Muscle of leg (tissue), 3 donors: ENCODE measurements at regions not wholly inside any gene's neighbourhood (a gene's known extent, or its start where the extent isn't known, plus 50 kb on each side); places are given as distances from the start of the nearest gene placed in this dataset.
"Not testable (repeated sequence)": the region's sequence is repeated elsewhere in the genome, so short reads cannot be mapped to it uniquely, and the experiment has no call there.

Source experiments
- DNase-seq: peaks from one replicate; pipeline ENCODE4 v3.0.0; 2013
- H3K27ac ChIP-seq: one replicate; pipeline ENCODE4 v1.5.1; 2013; ENCODE audit warnings: mild to moderate bottlenecking, low read length, control low read depth
- H3K27me3 ChIP-seq: one replicate; pipeline ENCODE4 v1.6.1; 2013; ENCODE audit warnings: low read length; ENCODE audit not compliant: control insufficient read depth, insufficient read depth
- H3K36me3 ChIP-seq: one replicate; pipeline ENCODE4 v1.6.1; 2013; ENCODE audit warnings: low read length; ENCODE audit not compliant: control insufficient read depth, insufficient read depth
- H3K4me1 ChIP-seq: one replicate; pipeline ENCODE4 v1.6.1; 2013; ENCODE audit warnings: low read length; ENCODE audit not compliant: control insufficient read depth, insufficient read depth
- H3K4me3 ChIP-seq: one replicate; pipeline ENCODE4 v1.5.1; 2013; ENCODE audit warnings: low read length, control low read depth
- H3K9me3 ChIP-seq: replicated peaks from 2 replicates; pipeline ENCODE4 v1.6.1; 2013; ENCODE audit warnings: low read depth, low read length; ENCODE audit not compliant: control insufficient read depth
- whole genome bisulfite sequencing: methylation state at CpG from one replicate; pipeline ENCODE4 v1.1.5; 2013; ENCODE audit warnings: missing lambda C conversion rate; ENCODE audit not compliant: insufficient coverage; 5-methylcytosine and 5-hydroxymethylcytosine counted together

DNA sequence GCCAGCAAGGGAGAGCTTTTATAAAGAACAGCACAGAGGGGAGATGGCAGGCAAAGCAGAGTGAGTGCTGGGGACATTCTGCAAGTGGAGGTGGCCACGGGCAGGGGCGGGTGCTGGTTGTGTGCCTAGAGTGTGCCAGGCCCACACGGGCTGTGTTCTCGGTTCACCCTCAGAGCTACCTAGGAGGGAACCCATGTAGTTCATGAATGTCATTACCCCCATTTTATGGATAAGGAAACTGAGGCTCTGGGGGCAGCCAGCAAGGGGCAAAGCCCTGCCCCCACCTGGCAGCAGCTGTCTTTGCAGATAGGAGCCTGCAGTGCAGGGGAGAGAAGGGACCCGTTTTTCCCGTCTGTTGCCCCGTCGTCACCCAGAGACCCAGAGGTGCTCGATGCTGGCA, 85.2 kb upstream of the NCOR2 start:
- Histone ChIP-seq H3K27ac (peak overlapping the region; percentile 75), H3K4me1 (peaks cover 65% of the 10 kb centered on the region), H3K9me3 (peaks cover 11% of the 10 kb centered on the region), H3K4me3 (no peak overlapping the region), H3K36me3 (no peaks in the 10 kb centered on the region), H3K27me3 (no peaks in the 10 kb centered on the region)
- WGBS, result 71% methylated on average over 1 of the region's 9 CpGs
- DNase-seq, result no peak

DNA sequence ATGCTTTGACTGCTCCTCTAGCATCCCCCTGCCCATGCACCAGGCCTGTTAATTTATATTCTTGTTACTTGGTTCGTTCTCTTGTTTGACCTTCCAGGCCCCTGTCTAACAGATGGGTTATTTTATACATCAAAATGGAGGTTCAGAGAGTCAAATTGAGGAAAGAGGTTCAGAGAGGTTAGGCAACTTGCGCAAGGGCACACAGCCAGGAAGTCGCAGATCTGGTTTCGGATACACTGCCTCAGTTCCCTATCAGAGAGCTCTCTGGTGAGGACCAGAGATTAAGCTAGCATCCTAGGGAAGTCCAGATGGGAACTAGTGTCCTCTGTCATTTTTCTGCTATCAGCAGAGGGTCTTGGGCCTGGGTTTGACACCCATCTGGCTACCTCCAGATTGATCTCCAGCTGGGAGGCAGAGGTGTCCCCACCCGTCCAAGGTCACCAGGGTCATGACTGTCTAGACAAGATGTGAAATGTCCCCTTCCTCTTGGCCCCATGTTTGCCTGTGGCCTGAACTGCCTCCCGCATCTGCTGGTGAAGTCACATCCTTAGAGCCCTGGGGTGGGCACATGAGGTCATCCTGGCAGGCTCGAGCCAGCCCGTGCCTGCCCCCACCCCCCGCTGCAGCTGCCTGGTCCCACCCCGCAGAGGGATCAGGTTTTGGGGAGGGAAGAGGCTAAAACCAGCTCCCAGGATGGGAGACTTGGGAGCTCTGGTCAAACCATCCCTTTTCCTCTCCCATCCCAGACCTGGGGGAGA, 84.3 kb upstream of the NCOR2 start:
- no peaks in the 10 kb centered on the region for H3K36me3 ChIP-seq
- peaks cover 11% of the 10 kb centered on the region for H3K9me3 ChIP-seq
- H3K27ac ChIP-seq, result peak overlapping the region; percentile 82
- H3K4me3 ChIP-seq, result no peak overlapping the region
- peaks cover 63% of the 10 kb centered on the region for H3K4me1 ChIP-seq
- H3K27me3 ChIP-seq, result no peaks in the 10 kb centered on the region
- DNase-seq, result peak; percentile 71
- WGBS, result 70% methylated on average over 4 of the region's 10 CpGs

DNA sequence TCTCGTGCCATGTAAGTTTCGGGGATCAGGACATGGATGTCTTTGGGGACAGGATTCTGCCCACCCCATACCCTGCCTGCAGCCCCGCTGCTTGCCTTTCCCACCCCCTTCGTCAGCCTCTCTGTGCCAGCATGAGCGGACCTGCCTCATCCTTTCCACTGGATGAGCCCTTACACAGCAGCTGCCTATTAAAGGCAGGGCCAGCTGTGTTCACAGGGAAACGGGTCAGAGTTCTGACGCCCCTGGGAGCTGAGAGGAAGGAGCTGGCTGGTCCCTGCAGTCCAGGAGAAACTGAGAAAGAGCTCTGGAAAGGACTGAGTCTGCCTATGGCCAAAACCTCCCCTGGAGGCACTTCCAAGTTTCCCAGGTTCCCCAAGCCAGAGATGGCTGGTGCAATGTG, 83.5 kb upstream of the NCOR2 start:
- peak; percentile 84 for DNase-seq
- no peak overlapping the region for H3K4me3 ChIP-seq
- WGBS, result 31% methylated on average over 3 of the region's 7 CpGs
- H3K9me3 ChIP-seq, result peaks cover 11% of the 10 kb centered on the region
- no peaks in the 10 kb centered on the region for H3K27me3 ChIP-seq
- peak overlapping the region; percentile 82 for H3K27ac ChIP-seq
- peaks cover 63% of the 10 kb centered on the region for H3K4me1 ChIP-seq
- no peaks in the 10 kb centered on the region for H3K36me3 ChIP-seq

- Histone ChIP-seq H3K27ac (no peak overlapping the region), H3K4me1 (peaks cover 46% of the 10 kb centered on the region), H3K9me3 (peaks cover 11% of the 10 kb centered on the region), H3K27me3 (no peaks in the 10 kb centered on the region), H3K4me3 (no peak overlapping the region), H3K36me3 (no peaks in the 10 kb centered on the region)
- no peak for DNase-seq
- WGBS, result 100% methylated on average over 2 of the region's 6 CpGs
Measured at GRCh38 chr12:124648710-124649384, 81.4 kb upstream of the NCOR2 start.

DNA sequence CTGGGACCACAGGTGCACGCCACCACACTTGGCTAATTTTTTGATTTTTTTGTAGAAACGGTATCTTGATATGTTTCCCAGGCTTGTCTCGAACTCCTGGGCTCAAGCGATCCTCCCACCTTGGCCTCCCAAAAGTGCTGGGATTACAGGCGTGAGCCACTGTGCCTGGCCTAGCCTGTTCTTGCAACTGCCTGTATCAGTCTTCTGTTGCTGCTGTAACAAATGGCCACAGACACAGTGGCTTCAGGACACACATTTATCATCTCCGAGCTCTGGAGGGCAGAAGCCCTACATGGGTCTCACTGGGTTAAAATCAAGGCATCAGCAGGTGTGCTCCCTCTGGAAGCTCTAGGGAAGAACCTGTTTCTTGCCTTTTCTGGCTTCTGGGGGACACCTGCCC, 79.9 kb upstream of the NCOR2 start:
- Histone ChIP-seq H3K27me3 (no peaks in the 10 kb centered on the region), H3K27ac (no peak overlapping the region), H3K4me1 (peaks cover 33% of the 10 kb centered on the region), H3K36me3 (no peaks in the 10 kb centered on the region), H3K4me3 (no peak overlapping the region), H3K9me3 (peaks cover 11% of the 10 kb centered on the region)
- no peak for DNase-seq
- 86% methylated on average over 1 of the region's 6 CpGs for WGBS

- Histone ChIP-seq H3K4me3 (no peak overlapping the region), H3K4me1 (peaks cover 27% of the 10 kb centered on the region), H3K27me3 (no peaks in the 10 kb centered on the region), H3K36me3 (no peaks in the 10 kb centered on the region), H3K9me3 (peaks cover 11% of the 10 kb centered on the region), H3K27ac (no peak overlapping the region)
- 39% methylated on average over 17 of the region's 34 CpGs for WGBS
- DNase-seq, result peak; percentile 48
Measured at GRCh38 chr12:124646385-124647230, 79.2 kb upstream of the NCOR2 start.

- H3K36me3 ChIP-seq, result no peaks in the 10 kb centered on the region
Measured at GRCh38 chr12:124645530-124646244, 78.3 kb upstream of the NCOR2 start.

GRCh38 chr12:124643768-124644167, 76.4 kb upstream of the NCOR2 start:
- not testable (repeated sequence) for H3K27ac ChIP-seq, DNase-seq, H3K9me3 ChIP-seq, H3K27me3 ChIP-seq, H3K36me3 ChIP-seq, H3K4me3 ChIP-seq
- H3K4me1 ChIP-seq, result peaks cover 31% of the 10 kb centered on the region
- 80% methylated on average over 1 of the region's 6 CpGs for WGBS

More at GRCh38 chr12:124645530-124646244, 78.3 kb upstream of the NCOR2 start:
- no peak overlapping the region for H3K4me3 ChIP-seq
- no peak overlapping the region for H3K27ac ChIP-seq
- H3K9me3 ChIP-seq, result peaks cover 11% of the 10 kb centered on the region
- H3K27me3 ChIP-seq, result no peaks in the 10 kb centered on the region
- DNase-seq, result no peak
- WGBS, result 44% methylated on average over 10 of the region's 18 CpGs
- H3K4me1 ChIP-seq, result peaks cover 19% of the 10 kb centered on the region

DNA sequence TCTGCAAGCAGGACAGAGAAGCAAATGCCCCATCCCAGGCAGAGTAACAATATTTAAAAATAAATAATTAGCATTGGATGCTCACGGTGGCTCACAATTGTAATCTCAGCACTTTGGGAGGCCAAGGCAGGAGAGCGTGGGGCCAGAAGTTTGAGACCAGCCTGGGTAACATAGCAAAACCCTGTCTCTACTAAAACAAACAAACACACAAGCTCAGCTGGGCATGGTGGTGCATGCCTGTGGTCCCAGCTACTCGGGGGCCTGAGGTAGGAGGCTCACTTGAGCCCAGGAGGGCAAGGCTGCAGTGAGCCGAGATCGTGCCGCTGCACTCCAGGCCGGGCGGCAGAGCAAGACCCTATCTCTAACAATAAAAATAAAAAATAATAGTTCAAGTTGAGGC, 74.7 kb upstream of the NCOR2 start:
- peaks cover 48% of the 10 kb centered on the region for H3K4me1 ChIP-seq
- WGBS, result 100% methylated on average over 2 of the region's 8 CpGs
- no peak overlapping the region for H3K4me3 ChIP-seq
- no peaks in the 10 kb centered on the region for H3K27me3 ChIP-seq
- H3K27ac ChIP-seq, result no peak overlapping the region
- H3K36me3 ChIP-seq, result no peaks in the 10 kb centered on the region
- H3K9me3 ChIP-seq, result peaks cover 2% of the 10 kb centered on the region
- no peak for DNase-seq
